Upper lobe of left lung (tissue), 6 donors: ENCODE measurements at regions not wholly inside any gene's neighbourhood (a gene's known extent, or its start where the extent isn't known, plus 50 kb on each side); places are given as distances from the start of the nearest gene placed in this dataset.

Source experiments
- ATAC-seq, 2 donors: fragments of 200-7000 bp; cut with Tn5 transposase; one replicate each; pipeline ENCODE4 v1.9.1; 2022; ENCODE audit warnings: mild to moderate bottlenecking in 2 of 2, moderate library complexity in 2 of 2; ENCODE audit not compliant: low FRiP score in 2 of 2
- DNase-seq, 2 donors: peaks; one replicate each; pipeline ENCODE4 v3.0.0-alpha.2; 2019 to 2020
- H3K27ac ChIP-seq, 4 donors: fragments of 200-600 bp; sonication (generic); one replicate each; pipeline ENCODE4 v1.5.1; 2016 to 2019
- H3K27me3 ChIP-seq, 4 donors: fragments of 200-600 bp; sonication (generic); one replicate each; pipeline ENCODE4 v1.5.1; 2017 to 2019
- H3K36me3 ChIP-seq, 4 donors: fragments of 200-600 bp; sonication (generic); one replicate each; pipeline ENCODE4 v1.5.1; 2016 to 2019
- H3K4me1 ChIP-seq, 4 donors: fragments of 200-600 bp; sonication (generic); one replicate each; pipeline ENCODE4 v1.5.1; 2018 to 2019
- H3K4me3 ChIP-seq, 4 donors: fragments of 200-600 bp; sonication (generic); one replicate each; pipeline ENCODE4 v1.5.1; 2017 to 2019; ENCODE audit warnings: mild to moderate bottlenecking in 2 of 4, moderate library complexity in 1 of 4
- H3K9me3 ChIP-seq, 4 donors: fragments of 200-600 bp; sonication (generic); one replicate each; pipeline ENCODE4 v1.5.1; 2018 to 2019
- CTCF ChIP-seq, 6 experiments: fragments of 450-650 bp in 4 of 6; fragments of 200-600 bp in 2 of 6; sonication (generic) in 2 of 6; IDR thresholded peaks; one replicate each; pipeline ENCODE4 v1.5.1; 2016 to 2019; ENCODE audit warnings: antibody characterized with exemption in 6 of 6
- EP300 ChIP-seq, 4 donors: sonication (generic); formaldehyde crosslinking; IDR thresholded peaks; one replicate each; pipeline ENCODE4 v1.5.1; 2017; ENCODE audit warnings: antibody characterized with exemption in 4 of 4, control low read depth in 2 of 4
- POLR2A ChIP-seq, 4 donors: fragments of 450-650 bp; IDR thresholded peaks; one replicate each; pipeline ENCODE4 v1.5.1; 2016 to 2017; ENCODE audit warnings: antibody characterized with exemption in 4 of 4, mild to moderate bottlenecking in 2 of 4
- POLR2AphosphoS5 ChIP-seq, 2 donors: sonication (generic); formaldehyde crosslinking; IDR thresholded peaks; one replicate each; pipeline ENCODE4 v1.5.1; 2017; ENCODE audit warnings: antibody characterized with exemption in 2 of 2
- WGBS, 2 donors: methylation state at CpG; one replicate each; pipeline ENCODE4 v1.1.5; 2017 to 2018; 5-methylcytosine and 5-hydroxymethylcytosine counted together
- donor health status: DM: no; HTN: no; CAD: no; lungs with moderate emphysema.
- donor health status: DM: no; HTN: yes; CAD: no; lungs with severe emphysema.

GRCh38 chr5:5979761-5980537, 398.4 kb downstream of the MED10 start:
- TF ChIP-seq CTCF (IDR thresholded peaks at IDR 0.05) (no peak), POLR2A (IDR thresholded peaks at IDR 0.05) (no peak), POLR2AphosphoS5 (IDR thresholded peaks at IDR 0.05) (no peak), EP300 (IDR thresholded peaks at IDR 0.05) (no peak)
- no peaks in the 10 kb centered on the region for H3K36me3 ChIP-seq
- H3K27me3 ChIP-seq, result no peaks in the 10 kb centered on the region
- 40 to 51% methylated on average over 6 of the region's 6 CpGs for WGBS, 2 donors
- H3K4me1 ChIP-seq, result peaks cover 5 to 23% (median 9%) of the 10 kb centered on the region in 4 donors
- DNase-seq (no peak), ATAC-seq (peak in 1 of 2 donors; percentile 46)
- H3K9me3 ChIP-seq, result no peaks in the 10 kb centered on the region
- no peak overlapping the region for H3K4me3 ChIP-seq
- no peak overlapping the region for H3K27ac ChIP-seq

DNA sequence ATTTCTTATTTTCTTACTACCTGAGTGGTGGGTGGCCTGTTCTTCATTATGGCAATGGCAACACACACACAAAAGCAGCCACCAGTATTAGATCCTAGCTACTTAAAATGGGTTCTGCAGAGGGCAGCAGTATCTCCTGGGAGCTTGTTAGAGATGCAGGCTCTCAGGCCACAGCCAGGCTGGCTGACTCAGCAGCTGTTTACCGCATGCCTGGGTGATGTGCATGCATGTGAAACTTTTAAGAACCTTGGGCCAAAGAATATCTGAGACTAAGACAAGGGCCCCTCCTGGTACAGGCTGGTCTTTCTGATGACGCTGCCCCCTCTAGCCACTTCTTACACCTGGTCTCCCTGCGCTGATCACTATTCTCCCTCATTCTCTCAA, 399.0 kb downstream of the MED10 start:
- WGBS, 2 donors, result 65 to 79% methylated on average over 3 of the region's 3 CpGs
- Histone ChIP-seq H3K4me3 (no peak overlapping the region), H3K9me3 (no peaks in the 10 kb centered on the region), H3K4me1 (peaks cover 5 to 23% (median 9%) of the 10 kb centered on the region in 4 donors), H3K36me3 (no peaks in the 10 kb centered on the region), H3K27ac (no peak overlapping the region), H3K27me3 (no peaks in the 10 kb centered on the region)
- TF ChIP-seq EP300 (IDR thresholded peaks at IDR 0.05) (no peak), POLR2A (IDR thresholded peaks at IDR 0.05) (no peak), POLR2AphosphoS5 (IDR thresholded peaks at IDR 0.05) (no peak), CTCF (IDR thresholded peaks at IDR 0.05) (no peak)
- peak in 1 of 2 donors; percentile 52 for DNase-seq
- ATAC-seq, result peak in 1 of 2 donors; percentile 74

DNA sequence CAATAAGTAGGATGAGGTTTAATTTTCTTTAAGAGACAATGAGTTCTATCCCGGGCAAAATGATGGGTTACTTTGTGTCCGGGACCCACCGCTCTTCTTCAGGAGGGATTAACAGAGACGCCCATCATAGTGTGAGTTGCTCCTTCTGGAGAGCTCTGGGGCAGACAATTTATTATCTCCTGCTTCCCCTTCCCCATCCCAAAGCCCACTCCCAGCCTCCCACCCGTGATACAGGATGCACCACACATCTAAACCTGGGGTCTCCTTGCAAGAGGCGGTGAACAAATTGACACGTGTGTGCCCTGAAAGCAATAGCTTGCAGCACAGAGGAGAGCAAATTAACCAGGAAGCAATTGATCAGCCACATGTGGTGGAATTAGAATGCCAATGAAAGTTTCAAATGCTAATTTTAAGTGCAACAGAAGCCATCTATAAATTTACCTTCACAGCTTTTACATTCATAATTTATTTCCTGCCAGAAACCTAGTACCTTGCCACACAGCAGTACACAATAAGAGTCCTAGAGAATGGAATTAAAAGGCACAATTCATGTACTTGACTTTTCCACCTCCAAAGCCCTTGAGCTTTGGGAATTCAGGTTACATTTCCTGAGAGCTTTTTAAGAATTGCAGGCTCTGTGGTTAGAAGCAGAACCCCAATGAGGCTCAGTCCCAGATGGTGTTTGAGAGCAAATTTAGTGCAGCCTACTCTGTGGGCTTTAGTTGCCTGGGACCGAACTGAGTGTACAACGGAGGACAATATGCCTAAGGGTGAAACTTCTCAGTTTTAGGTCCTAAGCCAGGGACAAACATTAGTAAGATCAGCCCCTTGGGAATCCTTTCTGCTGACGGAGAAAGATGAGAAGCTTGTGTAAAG, 399.6 kb downstream of the MED10 start:
- no peaks in the 10 kb centered on the region for H3K27me3 ChIP-seq
- peaks cover 5 to 23% (median 9%) of the 10 kb centered on the region in 4 donors for H3K4me1 ChIP-seq
- TF ChIP-seq POLR2AphosphoS5 (IDR thresholded peaks at IDR 0.05), result no peak
- TF ChIP-seq EP300 (IDR thresholded peaks at IDR 0.05), result peak in 1 of 4 donors; percentile 29
- 63 to 78% methylated on average over 10 of the region's 10 CpGs for WGBS, 2 donors
- ATAC-seq (peak in 1 of 2 donors; percentile 58), DNase-seq (no peak)
- no peaks in the 10 kb centered on the region for H3K9me3 ChIP-seq
- no peak overlapping the region for H3K4me3 ChIP-seq
- no peak overlapping the region for H3K27ac ChIP-seq
- H3K36me3 ChIP-seq, result no peaks in the 10 kb centered on the region

- no peak for TF ChIP-seq POLR2AphosphoS5 (IDR thresholded peaks at IDR 0.05)
- TF ChIP-seq EP300 (IDR thresholded peaks at IDR 0.05), result no peak
- TF ChIP-seq POLR2A (IDR thresholded peaks at IDR 0.05), result no peak
- no peak for TF ChIP-seq CTCF (IDR thresholded peaks at IDR 0.05)
- DNase-seq, result no peak
- 78 to 85% methylated on average over 5 of the region's 5 CpGs for WGBS, 2 donors
Observed at GRCh38 chr5:5971203-5971602, 407.1 kb downstream of the MED10 start.

DNA sequence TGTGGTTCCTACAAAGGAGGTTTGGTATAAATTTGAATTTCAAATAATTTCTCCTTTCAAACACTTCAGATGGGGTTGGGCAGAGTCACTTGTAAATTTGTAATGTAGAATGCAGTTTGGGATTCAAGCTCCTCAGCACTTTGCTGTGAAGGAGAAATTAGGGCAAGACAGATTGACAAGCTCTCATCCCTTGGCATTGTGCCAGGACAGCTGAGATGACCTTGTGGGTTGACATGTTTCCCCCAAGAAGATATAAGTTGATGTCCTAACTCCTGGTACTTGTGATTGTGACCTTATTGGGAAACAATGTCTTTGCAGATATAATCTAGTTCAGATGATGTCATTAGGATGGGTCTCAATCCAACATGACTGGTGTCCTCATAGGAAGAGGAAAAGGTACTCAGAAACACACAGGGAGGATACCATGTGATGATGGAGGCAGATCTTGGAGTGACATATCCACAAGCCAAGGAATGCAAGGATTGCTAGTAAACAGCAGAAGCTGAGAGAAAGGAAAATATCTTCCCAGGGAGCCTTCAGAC, 408.3 kb downstream of the MED10 start:
- Histone ChIP-seq H3K27ac (no peak overlapping the region), H3K36me3 (no peaks in the 10 kb centered on the region), H3K4me3 (no peak overlapping the region), H3K9me3 (no peaks in the 10 kb centered on the region), H3K4me1 (peaks cover 0 to 3% (median 0%) of the 10 kb centered on the region in 4 donors), H3K27me3 (no peaks in the 10 kb centered on the region)
- TF ChIP-seq EP300 (IDR thresholded peaks at IDR 0.05) (no peak), POLR2A (IDR thresholded peaks at IDR 0.05) (no peak), CTCF (IDR thresholded peaks at IDR 0.05) (no peak), POLR2AphosphoS5 (IDR thresholded peaks at IDR 0.05) (no peak)
- DNase-seq, result no peak
- no peak for ATAC-seq

More at GRCh38 chr5:5971203-5971602, 407.1 kb downstream of the MED10 start:
- H3K36me3 ChIP-seq, result no peaks in the 10 kb centered on the region
- H3K27me3 ChIP-seq, result no peaks in the 10 kb centered on the region
- ATAC-seq, result no peak
- no peaks in the 10 kb centered on the region for H3K9me3 ChIP-seq
- no peak overlapping the region for H3K27ac ChIP-seq
- H3K4me3 ChIP-seq, result no peak overlapping the region
- H3K4me1 ChIP-seq, result no peaks in the 10 kb centered on the region
